GM10266 (cell line): ENCODE measurements at regions not wholly inside any gene's neighbourhood (a gene's known extent, or its start where the extent isn't known, plus 50 kb on each side); places are given as distances from the start of the nearest gene placed in this dataset.

Experiments used
- DNase-seq: peaks from one replicate; pipeline ENCODE4 v3.0.0; 2012; ENCODE audit errors: extremely low spot score
- TF ChIP-seq, protein P1 (sequence below): IDR thresholded peaks from 2 replicates; pipeline ENCODE4 v1.5.1; 2012; ENCODE audit warnings: mild to moderate bottlenecking, low read depth; ENCODE audit not compliant: control insufficient read depth, insufficient read depth; ENCODE audit errors: missing control alignments

DNA sequence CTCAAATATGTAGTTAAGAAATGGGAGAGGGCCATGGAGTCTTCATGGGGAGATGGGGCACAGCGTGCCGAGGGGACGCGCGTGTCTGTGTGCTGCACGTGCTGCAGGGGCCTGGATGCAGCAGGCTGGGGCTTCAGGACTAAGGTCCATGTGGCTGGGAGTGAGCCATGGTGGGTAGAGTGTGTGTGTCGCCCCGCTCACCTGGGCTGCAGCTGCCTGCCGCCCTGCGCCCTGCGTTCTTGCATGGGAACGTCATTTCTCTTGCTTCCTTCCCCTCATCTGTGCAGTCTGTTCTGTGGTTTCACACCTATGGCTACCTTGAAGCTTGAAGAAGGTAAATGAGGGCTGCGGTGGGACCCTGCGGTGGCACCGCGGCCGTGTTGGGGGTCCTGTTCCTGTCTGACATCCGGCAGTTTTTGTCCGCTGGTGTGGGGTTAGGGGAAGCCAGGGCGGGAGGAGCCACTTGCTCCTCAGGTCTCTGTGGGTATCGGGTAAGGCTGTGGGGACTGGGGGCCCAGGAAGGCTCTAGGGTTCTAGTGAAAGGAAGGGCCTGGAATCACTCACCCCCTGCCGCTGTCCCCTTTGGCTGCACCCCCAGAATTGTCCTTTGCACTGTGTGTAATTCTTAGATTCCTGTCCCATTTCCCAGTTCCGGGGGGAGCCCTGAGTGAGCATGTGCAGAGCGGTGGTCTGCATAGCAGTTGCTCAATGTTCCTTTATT lies 54.1 kb upstream of the HS6ST1 start:
- TF ChIP-seq, protein P1, sequence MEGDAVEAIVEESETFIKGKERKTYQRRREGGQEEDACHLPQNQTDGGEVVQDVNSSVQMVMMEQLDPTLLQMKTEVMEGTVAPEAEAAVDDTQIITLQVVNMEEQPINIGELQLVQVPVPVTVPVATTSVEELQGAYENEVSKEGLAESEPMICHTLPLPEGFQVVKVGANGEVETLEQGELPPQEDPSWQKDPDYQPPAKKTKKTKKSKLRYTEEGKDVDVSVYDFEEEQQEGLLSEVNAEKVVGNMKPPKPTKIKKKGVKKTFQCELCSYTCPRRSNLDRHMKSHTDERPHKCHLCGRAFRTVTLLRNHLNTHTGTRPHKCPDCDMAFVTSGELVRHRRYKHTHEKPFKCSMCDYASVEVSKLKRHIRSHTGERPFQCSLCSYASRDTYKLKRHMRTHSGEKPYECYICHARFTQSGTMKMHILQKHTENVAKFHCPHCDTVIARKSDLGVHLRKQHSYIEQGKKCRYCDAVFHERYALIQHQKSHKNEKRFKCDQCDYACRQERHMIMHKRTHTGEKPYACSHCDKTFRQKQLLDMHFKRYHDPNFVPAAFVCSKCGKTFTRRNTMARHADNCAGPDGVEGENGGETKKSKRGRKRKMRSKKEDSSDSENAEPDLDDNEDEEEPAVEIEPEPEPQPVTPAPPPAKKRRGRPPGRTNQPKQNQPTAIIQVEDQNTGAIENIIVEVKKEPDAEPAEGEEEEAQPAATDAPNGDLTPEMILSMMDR, result no peak
- DNase-seq, result no peak

DNA sequence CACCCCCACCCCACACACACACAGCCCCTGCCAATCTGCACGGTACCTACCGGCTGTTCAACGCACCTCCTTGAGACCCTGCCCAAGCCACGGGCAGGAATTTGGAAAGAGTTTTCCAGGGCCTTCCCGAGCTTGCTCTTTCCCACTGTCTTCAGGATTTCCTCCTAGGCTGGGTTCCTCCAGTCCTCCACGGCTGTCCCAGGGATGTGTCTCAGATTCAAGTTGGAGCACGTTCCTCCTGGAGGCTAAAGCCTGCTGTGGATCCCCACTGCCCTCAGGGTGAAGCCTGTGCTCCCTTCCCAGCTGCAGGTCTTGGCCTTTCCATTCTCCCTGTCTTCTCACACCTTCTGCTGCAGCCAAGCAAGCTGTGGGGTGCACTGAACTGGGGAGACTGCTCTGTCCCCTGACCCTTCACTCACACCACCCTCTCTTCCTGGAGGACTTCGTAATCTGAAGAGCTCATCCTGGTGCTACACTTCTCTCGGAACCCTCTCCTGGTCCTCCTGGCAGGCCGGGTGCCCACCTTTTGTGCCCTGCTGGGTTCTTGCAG lies 54.9 kb upstream of the HS6ST1 start:
- DNase-seq, result no peak
- TF ChIP-seq, protein P1, result no peak

- TF ChIP-seq, protein P1, result no peak
- DNase-seq, result no peak
Measured at GRCh38 chr2:128374001-128374710, 55.5 kb upstream of the HS6ST1 start.

GRCh38 chr2:128374711-128375413 lies 56.2 kb upstream of the HS6ST1 start:
- TF ChIP-seq, protein P1, result no peak
- no peak for DNase-seq

DNA sequence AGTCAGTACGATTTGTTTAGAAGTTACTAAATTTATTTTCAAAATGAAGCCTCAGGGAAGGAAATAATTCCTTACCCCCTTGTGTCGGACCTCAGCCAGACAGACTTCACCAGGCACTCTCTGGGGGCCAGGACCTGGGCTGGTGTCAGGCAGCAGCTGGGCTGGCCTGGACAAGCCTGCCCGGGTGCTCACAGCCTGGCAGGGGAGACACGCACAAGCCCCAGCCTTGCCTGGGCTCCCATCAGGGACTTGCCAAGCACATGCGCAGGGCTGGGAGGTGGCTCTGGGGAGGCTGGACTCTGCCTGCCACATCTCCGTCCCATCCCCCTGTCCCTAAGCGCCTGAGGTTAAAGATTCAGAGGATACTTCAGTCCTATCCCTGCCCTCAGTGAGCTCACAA lies 56.8 kb upstream of the HS6ST1 start:
- DNase-seq, result no peak
- TF ChIP-seq, protein P1, result no peak

DNA sequence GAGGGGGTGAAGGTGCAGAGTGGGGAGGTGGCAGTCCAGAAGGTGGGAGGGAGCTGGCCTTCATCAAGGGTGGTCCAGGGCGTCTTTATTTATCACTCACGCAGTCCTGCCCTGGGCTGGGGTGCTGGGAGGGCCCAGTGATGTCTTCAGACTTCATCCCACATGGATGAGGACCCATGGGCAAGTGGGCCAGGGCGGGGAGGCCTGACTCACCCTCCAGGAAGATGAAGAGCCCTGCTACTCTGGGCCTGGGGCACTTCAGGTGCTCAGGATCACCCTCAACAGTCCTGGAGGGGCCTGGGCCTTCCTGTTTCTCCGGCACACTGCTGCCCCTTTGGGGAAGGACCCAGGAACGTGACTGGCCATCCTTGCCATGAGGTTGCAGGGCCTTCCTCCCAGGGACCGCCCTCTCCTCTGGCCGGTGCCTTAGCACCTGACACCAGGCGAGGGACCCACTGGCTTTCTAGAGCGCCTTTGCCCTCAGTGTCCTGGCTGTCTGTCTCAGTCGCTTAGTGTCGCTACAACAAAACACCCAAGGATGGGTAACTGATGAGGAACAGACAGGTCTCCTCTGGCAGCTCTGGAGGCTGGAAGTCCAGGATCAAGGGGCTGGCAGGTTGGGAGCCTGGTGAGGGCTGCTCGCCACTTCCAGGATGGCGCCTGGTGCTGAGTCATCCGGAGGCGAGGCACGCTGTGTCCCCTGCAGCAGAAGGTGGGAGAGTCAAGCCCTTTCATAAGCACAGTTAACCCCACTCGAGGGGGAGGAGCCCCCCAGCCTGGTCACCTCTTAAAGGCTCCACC lies 57.8 kb upstream of the HS6ST1 start:
- TF ChIP-seq, protein P1, result no peak
- DNase-seq, result no peak
